ENCODE measurements at regions not wholly inside any gene's neighbourhood (a gene's known extent, or its start where the extent isn't known, plus 50 kb on each side); places are given as distances from the start of the nearest gene placed in this dataset.
"Not testable (repeated sequence)": the region's sequence is repeated elsewhere in the genome, so short reads cannot be mapped to it uniquely, and the experiment has no call there.

- no peak for DNase-seq
These were observed 264.8 kb upstream of the CDH11 start for GRCh38 chr16:65386672-65387071.

DNA sequence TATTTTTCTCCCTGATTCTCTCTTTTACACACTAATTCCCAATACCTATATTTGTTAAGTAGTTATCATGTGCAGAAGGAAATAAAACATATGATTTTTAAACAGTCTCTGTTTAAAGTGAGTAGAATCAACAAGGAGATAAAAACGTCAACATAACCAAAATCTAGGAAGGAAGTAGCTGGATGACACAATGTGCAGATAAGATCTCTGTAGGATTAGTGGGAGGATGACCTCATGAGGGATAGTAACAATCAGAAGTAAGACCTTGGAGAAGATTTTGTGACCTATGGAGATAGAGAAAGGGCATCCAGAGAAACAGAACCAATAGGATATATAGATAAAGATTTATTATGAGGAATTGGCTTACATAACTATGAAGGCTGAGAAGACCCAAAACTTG lies 262.6 kb upstream of the CDH11 start:
- no peak for DNase-seq

GRCh38 chr16:65377195-65377594 lies 255.3 kb upstream of the CDH11 start:
- no peak for DNase-seq

GRCh38 chr16:65376601-65377000 lies 254.7 kb upstream of the CDH11 start:
- no peak for DNase-seq

DNA sequence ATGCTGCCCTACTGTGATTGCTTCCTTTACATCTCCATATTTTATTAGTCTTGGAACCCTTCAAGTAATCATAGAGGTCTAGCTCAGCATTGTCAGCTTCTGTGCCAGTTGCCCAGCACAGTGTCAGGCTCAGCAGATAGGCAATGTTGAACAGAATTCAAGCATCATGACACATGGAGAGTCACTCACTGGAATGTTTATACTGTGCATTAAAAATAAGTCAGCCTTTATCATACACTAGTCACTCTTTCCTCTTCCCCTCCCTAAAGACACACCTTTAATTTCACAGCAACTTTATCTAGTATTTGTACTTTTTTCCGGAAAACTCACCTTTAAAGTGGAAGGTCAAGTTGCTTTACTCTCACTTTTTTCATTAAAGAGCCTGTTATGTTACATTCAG lies 253.8 kb upstream of the CDH11 start:
- no peak for DNase-seq

GRCh38 chr16:65373097-65373496 lies 251.2 kb upstream of the CDH11 start:
- no peak for DNase-seq

DNA sequence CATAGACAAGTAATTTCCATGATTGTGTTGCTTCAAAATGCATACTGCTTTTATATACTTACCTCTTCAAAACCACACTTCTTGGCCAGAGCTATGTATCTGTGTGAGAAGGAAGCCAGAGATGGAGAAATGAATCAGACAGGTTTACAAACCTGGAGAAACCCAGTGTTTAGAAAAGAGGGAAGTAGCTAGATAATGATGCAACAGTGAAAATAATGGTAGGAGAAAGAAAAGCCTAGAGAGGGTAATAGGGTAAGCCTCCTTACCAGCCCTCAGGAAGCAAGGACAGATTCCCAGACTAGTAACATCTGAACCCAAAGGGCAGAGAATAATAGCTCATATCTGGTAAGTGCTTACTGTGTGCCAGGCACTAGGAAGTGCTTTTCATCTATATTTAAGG lies 250.3 kb upstream of the CDH11 start:
- DNase-seq = no peak

DNA sequence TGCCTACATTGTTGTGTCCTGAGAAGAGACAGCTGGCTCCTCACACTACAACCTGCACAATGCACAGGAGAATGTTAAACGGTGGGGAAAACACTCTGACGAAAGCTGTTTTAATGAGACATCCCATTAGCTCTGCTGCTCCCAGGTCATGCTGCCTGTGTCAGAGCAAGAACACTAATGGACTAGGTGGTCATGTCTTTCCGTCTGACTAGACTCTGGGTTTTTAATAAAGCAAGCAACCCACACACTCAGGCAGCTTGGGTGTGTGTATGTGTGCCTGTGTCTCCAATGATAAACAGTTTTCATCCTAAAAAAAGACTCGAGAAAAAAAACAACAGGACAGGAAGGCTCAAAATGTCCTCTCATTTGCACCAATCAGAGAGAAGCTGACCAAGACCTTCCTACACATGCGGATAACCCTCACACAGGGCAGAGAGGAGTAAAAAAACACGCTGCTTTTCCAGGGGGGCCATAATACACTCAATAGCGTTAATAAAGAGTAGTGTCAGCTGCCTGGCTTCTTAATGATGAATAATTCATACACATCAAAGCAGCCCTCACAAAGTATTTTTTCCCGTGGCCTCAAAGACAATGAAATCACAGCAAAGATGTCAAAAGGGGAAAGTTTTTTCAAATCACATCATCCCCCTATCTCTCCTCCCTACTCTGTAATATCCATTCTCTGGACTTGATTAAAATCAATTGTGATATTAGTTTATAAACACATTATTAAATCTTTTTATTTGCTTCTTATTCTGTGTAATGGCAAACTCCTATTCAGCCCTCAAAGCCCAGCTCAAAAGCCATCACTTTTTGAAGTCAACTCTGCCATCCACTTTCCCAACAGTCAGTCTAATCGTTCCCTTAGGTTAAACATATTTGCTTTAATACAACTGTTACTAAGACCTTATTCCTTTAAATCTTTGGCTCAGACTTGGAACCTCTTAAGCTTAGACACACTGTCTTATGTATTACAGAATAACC lies 244.2 kb upstream of the CDH11 start:
- no peak for DNase-seq

DNA sequence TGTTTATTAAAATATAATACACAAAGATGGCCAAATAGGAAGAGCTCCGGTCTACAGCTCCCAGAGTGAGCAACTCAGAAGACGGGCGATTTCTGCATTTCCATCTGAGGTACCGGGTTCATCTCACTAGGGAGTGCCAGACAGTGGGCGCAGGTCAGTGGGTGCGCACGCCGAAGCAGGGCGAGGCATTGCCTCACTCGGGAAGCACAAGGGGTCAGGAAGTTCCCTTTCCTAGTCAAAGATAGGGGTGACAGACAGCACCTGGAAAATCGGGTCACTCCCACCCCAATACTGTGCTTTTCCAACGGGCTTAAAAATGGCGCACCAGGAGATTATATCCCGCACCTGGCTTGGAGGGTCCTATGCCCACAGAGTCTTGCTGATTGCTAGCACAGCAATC lies 234.9 kb upstream of the CDH11 start:
- not testable (repeated sequence) for DNase-seq

DNA sequence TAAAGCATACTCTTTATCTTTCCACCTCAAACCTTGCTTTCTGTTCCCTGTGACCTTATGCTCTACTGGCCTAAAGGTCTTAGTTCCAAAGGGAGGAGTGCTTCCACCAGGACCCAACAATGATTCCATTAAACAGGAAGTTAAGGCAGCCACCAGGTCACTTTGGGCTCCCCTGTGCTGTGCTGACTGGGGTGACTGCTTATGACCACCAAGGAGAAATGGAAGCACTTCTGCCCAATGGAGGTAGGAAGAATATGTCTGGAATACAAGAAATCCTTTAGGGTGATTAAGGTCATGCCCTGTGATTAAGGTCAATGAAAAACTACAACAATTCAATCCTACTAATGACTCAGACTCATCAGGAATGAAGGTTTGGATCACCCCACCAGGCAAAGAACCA lies 233.8 kb upstream of the CDH11 start:
- no peak for DNase-seq

DNA sequence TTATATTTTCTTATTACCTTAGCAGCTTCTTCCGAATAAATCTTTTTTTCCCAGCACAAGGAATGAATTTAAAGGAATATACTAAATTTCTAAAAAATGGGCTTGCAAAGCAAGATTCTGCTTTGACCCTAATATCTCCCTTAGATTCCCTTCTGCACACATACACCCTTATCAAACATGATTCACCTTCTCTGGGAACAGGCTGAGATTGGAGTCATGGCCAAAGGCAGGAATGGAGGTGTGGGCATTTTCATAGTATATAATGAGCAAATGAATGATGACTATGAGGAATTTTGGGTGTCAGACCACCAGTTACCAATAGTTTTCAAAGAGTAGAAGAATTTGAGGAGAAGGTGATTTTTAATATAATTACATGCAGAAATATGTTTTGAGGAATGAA lies 231.3 kb upstream of the CDH11 start:
- no peak for DNase-seq

DNA sequence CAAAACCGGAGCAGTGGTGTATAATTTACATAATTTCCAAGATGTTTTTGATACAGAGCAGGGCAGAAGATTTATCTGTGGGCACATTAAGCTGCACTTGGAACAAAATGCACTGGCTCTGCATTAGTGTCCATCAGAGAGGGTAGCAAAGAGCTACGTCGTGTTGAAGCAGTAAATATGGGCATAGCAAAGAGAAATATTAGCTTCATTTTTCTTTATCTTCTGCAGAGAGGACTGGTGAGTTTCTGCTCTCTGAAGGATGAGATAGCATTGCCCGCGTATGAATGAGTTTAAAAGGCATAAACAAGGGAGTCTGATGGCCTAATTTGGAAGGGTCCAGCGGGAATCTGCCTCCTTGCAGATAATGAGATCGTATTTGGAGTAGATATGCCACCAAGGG lies 227.8 kb upstream of the CDH11 start:
- DNase-seq = no peak

DNA sequence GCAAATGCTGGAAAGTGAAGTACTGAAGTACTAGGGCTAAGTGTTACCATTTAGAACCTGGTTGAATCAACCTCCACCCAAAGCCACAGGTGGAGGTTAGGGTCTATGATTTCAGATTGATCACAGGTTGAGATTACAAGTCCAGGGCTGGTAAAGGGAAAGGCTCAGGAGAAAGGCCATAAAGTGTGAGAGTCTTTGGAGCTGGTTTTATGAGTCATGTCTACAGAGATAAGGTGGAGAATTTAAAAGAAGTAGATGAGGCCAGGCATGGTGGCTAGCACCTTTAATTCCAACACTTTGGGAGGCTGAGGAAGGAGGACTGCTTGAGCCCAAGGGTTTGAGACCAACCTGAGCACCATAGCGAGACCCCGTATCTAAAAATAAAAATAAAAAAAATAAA lies 221.7 kb upstream of the CDH11 start:
- no peak for DNase-seq

GRCh38 chr16:65342231-65342866 lies 220.5 kb upstream of the CDH11 start:
- no peak for DNase-seq

GRCh38 chr16:65339062-65339461 lies 217.2 kb upstream of the CDH11 start:
- DNase-seq = no peak

GRCh38 chr16:65336160-65336559 lies 214.3 kb upstream of the CDH11 start:
- no peak for DNase-seq

GRCh38 chr16:65334081-65334480 lies 212.2 kb upstream of the CDH11 start:
- no peak for DNase-seq

DNA sequence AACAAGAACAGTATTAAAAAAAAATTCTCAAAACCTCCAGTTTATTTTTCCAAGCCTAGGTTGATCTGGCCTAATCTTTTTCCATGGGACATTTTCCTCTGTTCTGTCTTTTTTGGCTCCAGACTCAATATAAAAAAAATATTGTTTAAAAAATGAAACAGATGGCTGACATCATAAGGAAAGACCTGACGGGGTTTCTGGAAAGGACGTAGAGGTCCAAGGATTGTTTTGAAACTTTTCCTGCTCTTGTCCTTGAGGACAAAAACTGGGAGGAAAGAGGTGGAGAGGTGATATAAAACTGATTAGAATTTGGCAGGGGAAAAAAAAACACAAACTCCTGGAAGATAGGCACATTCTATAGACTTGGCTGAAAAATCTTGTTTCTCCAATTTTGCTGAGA lies 211.4 kb upstream of the CDH11 start:
- DNase-seq = no peak

GRCh38 chr16:65327346-65327745 lies 205.5 kb upstream of the CDH11 start:
- no peak for DNase-seq

- no peak for DNase-seq
These were observed 201.9 kb upstream of the CDH11 start for GRCh38 chr16:65323655-65324237.

GRCh38 chr16:65319621-65320231 lies 197.9 kb upstream of the CDH11 start:
- no peak for DNase-seq

DNA sequence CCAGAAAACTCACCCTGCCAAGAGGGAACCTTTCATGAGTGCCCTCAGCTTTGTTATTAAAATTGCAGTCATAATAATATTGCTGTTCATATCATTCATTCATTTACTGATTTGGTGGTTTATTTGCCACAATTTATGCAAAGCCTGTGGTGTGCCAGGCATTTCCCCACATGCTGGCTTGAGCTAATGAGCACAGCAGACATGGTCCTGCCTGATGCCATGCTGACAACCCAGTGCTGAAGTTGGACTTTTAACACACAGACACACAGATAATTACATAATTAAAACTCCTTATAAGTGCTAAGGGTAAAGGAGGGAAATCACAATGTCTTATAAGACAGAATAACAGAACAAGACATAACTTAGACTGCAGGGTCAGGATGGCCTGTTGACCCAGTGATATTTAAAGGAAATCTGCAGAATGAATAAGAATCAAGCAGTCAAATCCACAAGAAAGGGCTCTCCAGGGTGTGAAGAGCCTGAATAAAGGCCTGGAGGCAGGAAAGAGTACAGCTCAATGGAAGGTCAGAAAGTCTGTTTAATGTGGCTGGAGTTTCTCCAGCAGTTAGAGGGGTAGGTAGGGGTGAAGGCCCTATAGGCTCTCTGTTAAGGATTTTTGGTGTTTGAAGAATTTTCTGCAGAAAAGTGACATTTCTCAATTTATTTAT lies 196.9 kb upstream of the CDH11 start:
- DNase-seq = no peak

DNA sequence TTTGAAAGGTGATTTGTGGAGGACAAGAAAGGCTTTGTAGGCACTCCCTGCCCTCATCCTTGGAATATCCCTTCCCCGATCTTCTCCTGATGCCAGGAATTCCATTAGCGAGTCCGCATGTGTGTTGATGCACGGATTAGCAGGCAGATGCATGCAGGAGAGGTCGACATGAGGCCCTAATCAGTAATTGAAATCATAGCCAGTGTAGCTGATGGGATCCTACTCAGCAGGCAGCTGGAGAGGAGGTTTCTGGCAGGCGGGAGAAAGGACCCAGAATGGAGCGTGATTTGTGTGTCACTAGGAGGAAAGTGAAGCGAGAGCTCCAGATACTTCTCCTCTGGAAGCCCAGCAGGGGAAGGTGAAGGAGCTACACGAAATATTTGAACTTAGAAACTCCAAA lies 196.3 kb upstream of the CDH11 start:
- peak; percentile 50 for DNase-seq
